GM18505 (cell line): ENCODE measurements at regions not wholly inside any gene's neighbourhood (a gene's known extent, or its start where the extent isn't known, plus 50 kb on each side); places are given as distances from the start of the nearest gene placed in this dataset.
A peak's percentile ranks its signal among the peaks of the same experiment; 100 is the strongest.
"Not testable (repeated sequence)": the region's sequence is repeated elsewhere in the genome, so short reads cannot be mapped to it uniquely, and the experiment has no call there.

Source experiments
- ATAC-seq: cut with Tn5 transposase; IDR thresholded peaks from one replicate; pipeline ENCODE4 v1.9.1; 2021; ENCODE audit not compliant: unreplicated experiment
- POLR2A ChIP-seq: IDR thresholded peaks from 4 replicates; pipeline ENCODE4 v1.6.1; 2011; ENCODE audit warnings: borderline replicate concordance; ENCODE audit not compliant: insufficient read depth, insufficient read length; ENCODE audit errors: extremely low read depth

DNA sequence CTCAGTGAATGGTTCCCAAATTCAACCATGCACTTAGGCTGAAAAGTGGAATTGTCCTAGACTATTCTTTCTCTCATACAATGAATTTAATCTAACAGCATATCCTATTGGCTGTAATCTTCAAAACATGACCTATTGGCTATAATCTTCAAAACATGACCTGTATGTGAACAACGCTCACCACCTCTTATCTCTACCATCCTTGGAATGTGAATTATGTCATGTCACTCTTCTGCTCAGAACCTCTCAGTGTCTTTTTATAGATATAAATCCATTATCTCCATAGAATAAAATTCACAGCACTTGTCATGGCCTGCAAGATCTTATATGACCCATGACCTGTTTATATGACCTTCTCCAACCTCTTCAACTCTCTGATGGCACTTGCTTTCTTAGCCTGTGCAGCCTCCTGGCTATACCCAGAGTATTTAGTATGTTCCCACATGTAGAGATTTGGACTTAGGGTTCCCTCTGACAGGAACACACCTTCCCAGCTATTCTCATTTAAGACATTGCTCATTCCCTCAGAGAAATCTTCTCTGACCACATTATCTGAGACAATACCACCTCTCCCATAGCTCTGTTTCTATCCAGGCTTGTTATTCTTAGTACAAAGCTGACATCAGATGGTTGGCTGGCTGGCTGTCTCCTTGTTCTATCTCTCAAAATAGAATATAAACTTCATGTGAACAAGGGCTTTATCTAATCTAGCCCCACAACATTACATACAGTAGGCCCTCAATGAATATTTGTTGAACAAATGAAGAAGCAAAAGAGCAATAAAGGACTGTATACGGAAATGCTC is 275.0 kb upstream of the PREP start:
- no peak for TF ChIP-seq POLR2A
- no peak for ATAC-seq

DNA sequence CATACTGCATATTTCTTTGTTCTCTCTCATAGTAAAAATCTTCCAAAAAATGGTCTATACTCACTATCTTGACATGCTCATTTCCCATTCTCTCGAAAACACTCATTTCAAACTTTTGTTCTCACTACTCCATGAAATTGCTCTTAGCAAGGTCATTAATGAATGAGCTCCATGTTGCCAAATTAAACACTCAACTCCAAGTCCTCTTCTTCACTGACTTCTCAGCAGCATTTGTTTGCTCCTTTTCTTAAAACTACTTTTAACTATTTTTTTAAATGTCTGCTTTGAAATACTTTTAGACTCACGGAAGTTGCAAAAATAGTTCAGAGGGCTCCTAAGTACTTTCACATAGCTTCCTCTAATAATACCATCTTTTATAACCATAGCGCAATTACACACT is 274.0 kb upstream of the PREP start:
- no peak for TF ChIP-seq POLR2A
- no peak for ATAC-seq

DNA sequence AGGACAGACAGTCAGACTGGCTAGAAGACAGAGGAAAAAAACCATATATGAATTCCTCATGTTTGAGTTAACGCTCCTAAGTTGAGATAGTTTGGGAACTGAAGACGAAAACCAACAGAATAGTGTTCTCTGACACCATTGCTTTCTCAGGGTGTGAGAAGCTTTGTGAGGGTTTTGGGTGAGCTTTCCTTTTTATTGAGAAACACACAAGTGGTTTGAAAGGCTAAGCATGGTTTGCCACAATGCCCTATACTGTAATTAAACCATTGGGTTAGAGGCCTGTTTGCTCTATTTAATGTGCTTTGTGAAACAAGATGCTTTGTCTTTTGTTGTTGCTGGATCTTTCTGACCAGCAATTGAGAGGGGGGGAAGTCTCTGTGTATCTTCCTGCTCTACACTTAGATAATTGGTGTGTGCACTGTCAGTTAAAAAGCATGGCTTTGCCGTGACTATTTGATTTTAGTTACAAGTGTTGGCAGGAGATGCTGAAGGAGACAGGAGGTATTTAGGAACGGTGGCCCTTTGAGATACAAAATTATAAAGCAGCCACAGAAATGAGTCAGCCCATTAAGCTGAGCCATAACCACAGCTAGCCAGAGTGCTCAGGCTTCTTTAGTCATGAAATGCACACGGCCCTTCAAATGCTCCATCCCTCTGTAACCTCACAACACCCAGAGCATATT is 273.0 kb upstream of the PREP start:
- no peak for ATAC-seq
- no peak for TF ChIP-seq POLR2A

DNA sequence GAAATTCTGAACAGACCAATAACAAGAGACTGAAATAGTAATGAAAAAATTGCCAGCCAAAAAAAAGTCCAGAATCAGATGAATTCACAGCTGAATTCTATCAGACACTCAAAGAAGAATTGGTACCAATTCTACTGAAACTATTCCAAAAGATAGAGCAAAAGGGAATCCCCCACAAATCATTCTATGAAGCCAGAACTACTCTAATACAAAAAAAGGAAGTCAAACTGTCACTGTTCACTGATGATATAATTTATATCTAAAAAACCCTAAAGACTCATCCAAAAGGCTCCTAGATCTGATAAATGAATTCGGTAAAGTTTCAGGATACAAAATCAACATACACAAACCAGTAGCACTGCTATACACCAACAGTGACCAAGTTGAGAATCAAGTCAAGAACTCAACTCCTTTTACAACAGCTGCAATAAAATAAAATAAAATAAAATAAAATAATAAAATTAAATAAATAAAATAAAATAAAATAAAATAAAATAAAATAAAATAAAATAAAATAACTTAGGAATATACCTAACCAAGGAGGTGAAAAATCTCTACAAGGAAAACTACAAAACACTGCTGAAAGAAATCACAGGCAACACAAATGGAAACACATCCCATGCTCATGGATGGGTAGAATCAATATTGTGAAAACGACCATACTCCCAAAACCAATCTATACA is 270.1 kb upstream of the PREP start:
- ATAC-seq: not testable (repeated sequence)

DNA sequence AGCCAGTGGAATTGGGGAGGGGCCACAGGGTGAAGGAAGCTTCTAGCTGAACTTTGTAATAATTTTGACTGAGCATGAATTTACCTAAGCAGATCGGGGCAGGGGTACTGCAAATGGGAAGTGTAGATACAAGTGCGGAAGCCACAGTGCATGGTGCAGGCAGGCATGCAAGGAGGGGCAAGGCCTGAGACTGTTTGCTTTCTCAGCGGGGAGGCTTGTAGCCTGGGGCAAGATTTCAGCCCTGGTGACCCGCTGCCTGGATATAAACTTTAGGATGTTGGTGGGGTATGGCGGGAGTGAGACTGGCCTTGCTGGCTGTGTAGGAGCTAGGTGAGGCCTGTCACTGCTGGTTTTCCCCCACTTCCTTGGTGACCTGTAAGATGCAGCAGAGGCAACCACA is 266.4 kb upstream of the PREP start:
- TF ChIP-seq POLR2A: no peak
- ATAC-seq: no peak

DNA sequence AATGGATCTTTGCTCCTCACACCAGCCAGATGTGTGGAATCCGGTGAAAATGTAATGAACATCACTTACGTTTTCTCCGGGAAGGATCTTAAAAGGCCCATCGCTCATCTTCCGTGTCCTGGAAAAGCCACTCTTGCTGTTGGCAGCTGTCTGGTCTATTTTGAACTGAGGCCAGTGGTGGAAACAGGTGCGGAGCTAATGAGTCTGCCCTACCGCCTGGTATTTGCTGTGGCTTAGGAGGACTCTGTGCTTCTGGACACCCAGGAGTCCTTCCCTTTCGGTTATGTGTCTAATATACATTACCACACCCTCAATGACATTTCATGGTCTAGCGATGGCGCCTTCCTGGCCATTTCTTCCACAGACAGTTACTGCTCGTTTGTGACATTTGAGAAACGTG is 264.2 kb upstream of the PREP start:
- no peak for ATAC-seq
- no peak for TF ChIP-seq POLR2A

DNA sequence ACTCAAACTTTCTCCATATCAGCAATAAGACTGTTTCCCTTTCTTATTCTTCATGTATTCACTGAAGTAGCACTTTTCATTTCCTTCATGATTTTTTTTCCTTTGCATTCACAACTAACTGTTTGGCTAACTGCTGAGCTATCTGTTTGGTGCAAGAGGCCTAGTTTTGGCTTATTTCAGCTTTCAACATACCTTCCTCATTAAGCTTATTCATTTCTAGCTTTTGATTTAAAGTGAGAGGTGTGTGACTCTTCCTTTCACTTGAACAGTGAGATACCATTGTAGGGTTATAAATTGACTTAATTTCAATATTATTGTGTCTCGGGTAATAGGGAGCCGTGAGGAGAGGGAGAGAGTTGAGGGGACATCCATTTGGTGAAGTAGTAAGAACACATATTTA is 262.0 kb upstream of the PREP start:
- TF ChIP-seq POLR2A: no peak
- ATAC-seq: no peak

DNA sequence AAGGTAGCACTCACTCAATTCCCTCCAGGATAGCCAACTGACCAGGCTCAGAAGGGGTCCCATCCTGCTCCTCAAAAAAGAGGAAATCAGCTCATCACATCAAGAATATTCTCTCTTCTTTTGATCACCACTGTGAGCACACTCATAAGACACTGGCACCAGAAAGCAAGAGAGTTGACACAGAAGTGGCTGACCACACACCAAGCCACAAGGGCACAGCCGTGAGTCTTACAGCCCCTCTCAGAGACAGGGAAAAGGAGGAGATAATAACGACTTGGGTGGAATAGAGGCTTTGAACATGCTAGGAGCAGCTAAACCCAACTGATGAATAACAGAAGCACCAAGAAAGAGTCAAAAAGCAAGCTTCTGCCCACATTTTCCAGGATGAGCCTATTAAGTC is 249.1 kb upstream of the PREP start:
- TF ChIP-seq POLR2A: no peak
- no peak for ATAC-seq

DNA sequence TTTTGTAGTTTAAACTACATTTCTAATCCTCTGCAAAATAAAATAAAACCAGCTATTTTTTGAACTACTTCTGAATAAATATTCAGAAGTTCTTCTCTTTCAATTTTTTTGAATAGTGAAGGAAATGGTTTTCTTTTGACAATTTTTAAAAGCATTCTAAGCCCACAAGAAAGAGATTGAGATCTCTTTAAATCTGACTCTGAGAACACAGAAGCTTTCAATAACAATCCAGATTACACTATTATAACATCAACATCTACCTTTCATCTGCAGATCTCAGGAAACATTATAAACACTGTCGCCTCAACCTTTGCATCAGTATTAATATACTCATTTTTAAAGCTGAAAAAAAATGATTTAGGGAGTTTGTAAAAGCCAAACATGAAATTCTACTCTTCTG is 247.5 kb upstream of the PREP start:
- no peak for ATAC-seq

DNA sequence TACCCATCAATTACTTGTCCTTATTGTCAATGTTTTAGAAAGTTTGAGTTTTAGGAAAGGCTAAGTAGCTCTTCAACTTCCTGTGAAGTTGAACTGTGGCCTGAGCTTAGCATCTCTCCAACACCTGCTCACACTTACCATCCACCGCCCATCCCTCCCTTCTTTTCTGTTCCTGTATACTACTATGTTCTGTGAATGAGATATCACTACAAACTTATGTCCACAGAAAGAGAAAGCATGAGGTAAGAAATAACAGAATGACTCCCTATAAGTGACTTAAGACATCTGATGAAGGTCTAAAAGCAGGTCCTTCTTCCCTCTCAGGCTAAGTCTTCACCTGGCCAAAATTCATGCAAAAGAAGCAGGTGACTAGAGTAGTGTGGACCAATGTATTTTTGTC is 246.3 kb upstream of the PREP start:
- no peak for ATAC-seq
- TF ChIP-seq POLR2A: no peak

More for the DNA sequence above, 247.5 kb upstream of the PREP start:
- TF ChIP-seq POLR2A: no peak

DNA sequence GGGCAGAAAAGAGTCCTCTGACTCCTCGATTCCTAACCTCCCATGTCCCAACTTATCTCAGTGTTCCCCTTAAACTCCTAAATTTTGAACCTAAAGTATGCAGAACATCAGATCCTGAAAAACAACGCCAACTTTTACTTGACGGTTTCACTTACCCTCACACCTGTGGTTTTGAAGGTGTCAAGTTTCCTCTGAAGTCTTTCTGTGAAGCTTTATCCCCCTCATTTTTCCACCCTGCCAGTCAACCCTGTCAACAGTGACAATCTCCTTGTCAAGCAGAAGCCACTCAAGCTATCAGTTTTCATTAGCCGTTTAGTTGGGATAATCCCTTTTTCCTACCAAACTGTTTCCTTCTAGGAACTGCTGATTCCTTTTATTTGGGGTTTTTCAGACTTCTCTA is 245.4 kb upstream of the PREP start:
- no peak for ATAC-seq
- TF ChIP-seq POLR2A: no peak

DNA sequence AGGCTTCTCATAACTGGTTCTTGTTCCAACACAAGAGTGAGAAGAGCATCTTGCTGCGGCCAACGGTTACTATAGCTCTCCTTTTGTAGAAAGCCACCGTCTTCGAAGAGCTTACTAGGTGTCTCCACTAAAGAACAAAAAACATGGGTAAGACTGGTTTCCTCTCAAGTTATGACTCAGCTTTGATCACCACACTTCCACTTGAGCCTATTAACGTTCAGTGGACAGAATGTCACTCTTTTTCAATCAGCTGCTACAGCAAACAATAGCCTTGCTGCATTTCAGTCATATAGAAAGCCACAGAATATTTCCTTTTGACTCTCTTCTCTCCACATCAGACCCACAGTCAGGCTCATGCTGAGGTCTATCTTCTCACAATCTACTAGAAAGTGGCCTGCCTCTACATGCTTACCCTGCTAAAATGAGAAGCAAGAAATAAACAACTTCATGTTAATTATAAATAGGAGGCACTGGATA is 243.5 kb upstream of the PREP start:
- peak; percentile 93 for ATAC-seq
- peak; percentile 15 for TF ChIP-seq POLR2A

DNA sequence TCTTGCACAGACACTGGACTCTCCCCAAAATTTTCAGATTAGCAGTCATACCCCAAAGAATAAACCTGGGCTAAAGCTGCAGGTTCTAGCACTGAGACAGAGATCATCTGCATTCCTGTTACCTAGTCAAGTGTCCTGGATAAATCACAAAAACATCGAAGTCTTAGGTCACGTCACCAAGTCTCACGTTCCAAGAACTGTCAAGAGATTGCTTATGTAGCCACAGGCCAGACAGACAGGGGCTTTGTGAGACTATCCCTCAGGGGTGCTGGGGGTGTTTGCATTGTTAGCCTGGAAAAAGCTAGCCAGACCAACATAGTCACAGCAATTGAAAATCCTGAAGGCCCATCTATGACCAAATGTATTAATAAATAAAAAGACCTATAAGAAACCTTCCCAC is 243.1 kb upstream of the PREP start:
- no peak for ATAC-seq
- no peak for TF ChIP-seq POLR2A

DNA sequence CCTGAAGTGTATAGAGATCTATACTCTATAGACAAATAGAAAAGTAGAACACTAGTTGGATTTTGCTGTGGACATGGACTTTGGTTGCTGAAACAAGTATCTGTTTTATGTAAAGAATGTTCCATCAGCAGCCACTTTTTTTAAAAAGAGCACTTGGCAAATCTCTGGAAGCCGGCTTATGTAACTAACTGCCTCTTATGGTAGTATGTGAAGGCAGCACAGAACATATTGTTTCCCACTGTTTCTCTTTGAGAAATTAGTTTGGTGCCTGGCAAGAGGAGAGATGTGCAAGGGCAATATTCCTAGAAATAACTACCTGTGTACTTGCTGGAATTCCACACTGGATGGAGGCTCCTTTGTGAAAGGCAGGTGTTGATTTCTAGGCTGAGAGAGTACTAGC is 242.3 kb upstream of the PREP start:
- TF ChIP-seq POLR2A: no peak
- no peak for ATAC-seq
